ENCODE measurements at regions not wholly inside any gene's neighbourhood (a gene's known extent, or its start where the extent isn't known, plus 50 kb on each side); places are given as distances from the start of the nearest gene placed in this dataset.

DNA sequence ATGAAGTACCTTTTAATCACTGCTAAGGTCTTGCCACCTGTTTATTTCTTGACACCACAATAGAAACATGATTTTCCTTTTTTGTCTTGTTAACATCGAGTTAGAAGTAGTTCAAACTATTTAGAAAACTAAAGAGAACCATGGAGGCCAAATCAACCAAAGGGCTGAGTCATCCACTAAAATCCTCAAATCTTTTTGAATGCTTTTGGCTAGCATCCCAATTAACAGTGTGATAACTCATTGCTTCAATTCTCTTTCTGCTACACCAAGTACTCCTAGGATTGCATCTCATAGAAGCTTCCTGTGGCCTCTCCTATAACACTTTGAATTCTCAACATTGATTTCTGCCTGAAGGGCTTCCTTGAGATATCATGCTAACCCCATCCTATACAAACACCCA, 159.9 kb upstream of the MMADHC start:
- intact Hi-C loops (cut with DNase I, micrococcal nuclease), result no loop called here
- Histone ChIP-seq H3K9me3 (ENCODE audit: control insufficient read depth in 1 of 2, insufficient read depth in 1 of 2, low read length in 2 of 2) (no peaks in the 10 kb centered on the region), H3K27ac (ENCODE audit: low read depth in 1 of 2, low read length in 2 of 2) (no peak overlapping the region), H3K36me3 (ENCODE audit: insufficient read depth, low read length) (no peaks in the 10 kb centered on the region), H3K4me1 (ENCODE audit: insufficient read depth, low read length) (no peaks in the 10 kb centered on the region), H3K4me3 (ENCODE audit: low read length) (no peak overlapping the region), H3K27me3 (ENCODE audit: control insufficient read depth in 1 of 2, insufficient read depth in 2 of 2, low read length in 2 of 2) (no peaks in the 10 kb centered on the region)
- ATAC-seq (ENCODE audit: poor library complexity) (no peak), DNase-seq (no peak)
- H3K36me3 Mint-ChIP-seq (ENCODE audit: low read depth), result no peaks in the 10 kb centered on the region
- no peak for TF ChIP-seq CTCF (IDR thresholded peaks at IDR 0.05)
- H3K27ac Mint-ChIP-seq, result no peak overlapping the region
- H3K4me3 Mint-ChIP-seq, result no peak overlapping the region
- H3K9me3 Mint-ChIP-seq, result peaks cover 4% of the 10 kb centered on the region
- POLR2A ChIA-PET, result no interaction called here
- no peaks in the 10 kb centered on the region for H3K4me1 Mint-ChIP-seq (ENCODE audit: low read depth)
- no peaks in the 10 kb centered on the region for H3K27me3 Mint-ChIP-seq
- CTCF ChIA-PET, result no interaction called here

DNA sequence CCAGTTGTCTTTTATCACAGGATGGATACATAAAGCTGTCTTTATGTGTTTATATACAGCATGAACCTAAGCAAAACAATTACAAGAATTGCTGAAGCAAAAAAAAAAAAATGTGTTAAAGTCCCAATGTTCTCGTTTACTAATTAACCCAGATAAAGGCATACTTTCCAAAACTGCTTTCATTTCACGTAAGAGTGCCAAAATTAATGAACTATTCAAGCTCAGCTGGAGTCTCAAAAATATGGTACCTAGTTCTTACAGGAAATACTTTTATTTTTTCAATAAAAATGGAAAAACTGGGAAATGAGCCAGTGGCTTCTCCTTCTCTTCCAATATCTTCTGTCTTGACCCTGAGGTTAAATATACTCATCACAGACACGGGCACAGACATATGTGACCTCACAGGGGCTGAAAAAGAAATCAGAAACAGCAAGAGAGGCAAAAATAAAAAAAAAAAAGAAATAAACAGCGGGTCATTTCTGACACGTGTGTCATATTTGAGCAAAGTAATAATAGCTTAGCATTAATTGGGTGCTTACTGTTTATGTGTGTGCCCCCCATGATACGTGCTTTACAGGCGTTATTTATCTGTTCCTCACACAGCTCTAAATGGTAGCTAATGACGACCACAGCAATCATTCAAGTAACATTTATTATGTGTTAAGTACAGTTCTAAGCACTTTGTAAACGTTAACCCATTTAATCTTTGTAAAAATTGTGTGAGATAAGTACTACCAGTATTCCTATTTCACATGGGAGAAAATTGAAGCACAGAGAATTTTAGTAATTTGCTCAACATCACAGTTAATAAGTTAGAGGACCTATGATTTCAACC, 158.0 kb upstream of the MMADHC start:
- ChIA-PET POLR2A (no interaction called here), CTCF (no interaction called here)
- Mint-ChIP-seq H3K27me3 (no peaks in the 10 kb centered on the region), H3K36me3 (ENCODE audit: low read depth) (no peaks in the 10 kb centered on the region), H3K9me3 (peaks cover 2% of the 10 kb centered on the region), H3K4me3 (no peak overlapping the region), H3K4me1 (ENCODE audit: low read depth) (no peaks in the 10 kb centered on the region), H3K27ac (no peak overlapping the region)
- Histone ChIP-seq H3K4me3 (ENCODE audit: low read length) (no peak overlapping the region), H3K9me3 (ENCODE audit: control insufficient read depth in 1 of 2, insufficient read depth in 1 of 2, low read length in 2 of 2) (no peaks in the 10 kb centered on the region), H3K36me3 (ENCODE audit: insufficient read depth, low read length) (no peaks in the 10 kb centered on the region), H3K4me1 (ENCODE audit: insufficient read depth, low read length) (no peaks in the 10 kb centered on the region), H3K27ac (ENCODE audit: low read depth in 1 of 2, low read length in 2 of 2) (no peak overlapping the region), H3K27me3 (ENCODE audit: control insufficient read depth in 1 of 2, insufficient read depth in 2 of 2, low read length in 2 of 2) (no peaks in the 10 kb centered on the region)
- intact Hi-C loops (cut with DNase I, micrococcal nuclease), result no loop called here
- TF ChIP-seq CTCF (IDR thresholded peaks at IDR 0.05), result no peak
- DNase-seq, result no peak
- ATAC-seq (ENCODE audit: poor library complexity), result no peak

DNA sequence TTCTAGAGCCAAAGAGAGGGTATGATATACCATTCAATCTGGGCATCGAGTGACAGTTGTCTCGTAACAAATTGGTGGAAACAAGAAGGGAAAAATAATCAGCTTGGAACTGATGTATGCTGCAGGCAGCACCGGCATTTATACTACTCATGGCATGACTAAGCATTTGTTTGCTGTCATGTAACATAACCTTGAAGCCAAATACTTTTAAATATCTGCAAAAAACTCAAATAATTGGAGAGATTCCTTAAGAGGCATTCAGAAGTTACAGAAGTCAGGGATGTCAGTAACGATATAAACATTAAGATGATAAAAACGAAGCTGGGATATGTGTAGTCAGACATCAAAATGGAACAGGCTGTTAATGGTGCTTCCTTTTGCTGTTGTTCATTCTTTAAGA, 157.3 kb upstream of the MMADHC start:
- no peak overlapping the region for H3K27ac Mint-ChIP-seq
- Histone ChIP-seq H3K4me1 (ENCODE audit: insufficient read depth, low read length) (no peaks in the 10 kb centered on the region), H3K27me3 (ENCODE audit: control insufficient read depth in 1 of 2, insufficient read depth in 2 of 2, low read length in 2 of 2) (no peaks in the 10 kb centered on the region), H3K4me3 (ENCODE audit: low read length) (no peak overlapping the region), H3K36me3 (ENCODE audit: insufficient read depth, low read length) (no peaks in the 10 kb centered on the region), H3K9me3 (ENCODE audit: control insufficient read depth in 1 of 2, insufficient read depth in 1 of 2, low read length in 2 of 2) (no peaks in the 10 kb centered on the region), H3K27ac (ENCODE audit: low read depth in 1 of 2, low read length in 2 of 2) (no peak overlapping the region)
- no peaks in the 10 kb centered on the region for H3K4me1 Mint-ChIP-seq (ENCODE audit: low read depth)
- H3K36me3 Mint-ChIP-seq (ENCODE audit: low read depth), result no peaks in the 10 kb centered on the region
- intact Hi-C loops (cut with DNase I, micrococcal nuclease), result no loop called here
- no peak for ATAC-seq (ENCODE audit: poor library complexity)
- DNase-seq, result no peak
- no peak overlapping the region for H3K4me3 Mint-ChIP-seq
- POLR2A ChIA-PET, result no interaction called here
- H3K9me3 Mint-ChIP-seq, result peaks cover 2% of the 10 kb centered on the region
- CTCF ChIA-PET, result no interaction called here
- no peak for TF ChIP-seq CTCF (IDR thresholded peaks at IDR 0.05)
- H3K27me3 Mint-ChIP-seq, result no peaks in the 10 kb centered on the region

All from CD4-positive, alpha-beta T cell (primary cell).